PC-9 (cell line): ENCODE measurements at regions not wholly inside any gene's neighbourhood (a gene's known extent, or its start where the extent isn't known, plus 50 kb on each side); places are given as distances from the start of the nearest gene placed in this dataset.

Experiments
- CTCF ChIP-seq: fragments of 200-600 bp; sonication (generic); conservative IDR thresholded peaks from 2 replicates; pipeline ENCODE4 v1.6.1; 2017; ENCODE audit warnings: mixed run types, antibody characterized with exemption, mild to moderate bottlenecking, moderate library complexity
- EZH2 ChIP-seq: fragments of 200-600 bp; sonication (generic); IDR thresholded peaks from 2 replicates; pipeline ENCODE4 v1.8.0; 2017; ENCODE audit warnings: antibody characterized with exemption, low read depth

- TF ChIP-seq CTCF (no peak), EZH2 (no peak)
These were observed 393.9 kb downstream of the TUSC1 start for GRCh38 chr9:25284365-25284764.
